ENCODE measurements at regions not wholly inside any gene's neighbourhood (a gene's known extent, or its start where the extent isn't known, plus 50 kb on each side); places are given as distances from the start of the nearest gene placed in this dataset.
A peak's percentile ranks its signal among the peaks of the same experiment; 100 is the strongest.
"Not testable (repeated sequence)": the region's sequence is repeated elsewhere in the genome, so short reads cannot be mapped to it uniquely, and the experiment has no call there.

DNA sequence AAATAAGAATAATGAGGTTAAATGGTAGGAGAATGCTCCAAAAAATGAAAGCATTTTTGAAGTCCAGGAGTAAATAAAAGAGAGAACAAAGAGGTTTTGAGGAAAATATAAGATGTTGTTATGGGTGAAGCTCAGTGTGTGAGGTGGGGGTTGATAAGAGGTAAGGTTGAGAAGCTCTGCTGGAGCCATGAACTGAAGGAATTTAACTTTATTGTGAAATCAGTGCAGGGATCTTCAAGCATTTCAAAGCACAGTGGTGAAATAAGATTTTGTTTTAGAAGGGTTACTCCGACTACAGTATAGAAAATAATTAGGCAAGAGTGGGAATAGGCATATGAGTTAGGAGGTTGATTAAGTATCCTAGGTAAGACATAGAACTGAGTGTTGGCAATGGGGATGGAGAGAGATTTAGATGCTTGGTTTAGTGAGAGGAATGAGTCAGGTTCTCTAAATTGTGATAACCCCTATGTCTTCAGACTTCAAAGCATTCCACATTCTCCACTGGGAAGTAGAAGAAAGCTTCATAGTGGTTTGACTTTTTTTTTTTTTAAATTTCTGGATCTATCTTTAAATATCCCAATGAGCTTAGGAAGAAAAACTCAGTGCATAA, 403.2 kb downstream of the AASDHPPT start:
- no peak for DNase-seq (ENCODE audit: low read depth in 4 of 4, low spot score in 3 of 4)

DNA sequence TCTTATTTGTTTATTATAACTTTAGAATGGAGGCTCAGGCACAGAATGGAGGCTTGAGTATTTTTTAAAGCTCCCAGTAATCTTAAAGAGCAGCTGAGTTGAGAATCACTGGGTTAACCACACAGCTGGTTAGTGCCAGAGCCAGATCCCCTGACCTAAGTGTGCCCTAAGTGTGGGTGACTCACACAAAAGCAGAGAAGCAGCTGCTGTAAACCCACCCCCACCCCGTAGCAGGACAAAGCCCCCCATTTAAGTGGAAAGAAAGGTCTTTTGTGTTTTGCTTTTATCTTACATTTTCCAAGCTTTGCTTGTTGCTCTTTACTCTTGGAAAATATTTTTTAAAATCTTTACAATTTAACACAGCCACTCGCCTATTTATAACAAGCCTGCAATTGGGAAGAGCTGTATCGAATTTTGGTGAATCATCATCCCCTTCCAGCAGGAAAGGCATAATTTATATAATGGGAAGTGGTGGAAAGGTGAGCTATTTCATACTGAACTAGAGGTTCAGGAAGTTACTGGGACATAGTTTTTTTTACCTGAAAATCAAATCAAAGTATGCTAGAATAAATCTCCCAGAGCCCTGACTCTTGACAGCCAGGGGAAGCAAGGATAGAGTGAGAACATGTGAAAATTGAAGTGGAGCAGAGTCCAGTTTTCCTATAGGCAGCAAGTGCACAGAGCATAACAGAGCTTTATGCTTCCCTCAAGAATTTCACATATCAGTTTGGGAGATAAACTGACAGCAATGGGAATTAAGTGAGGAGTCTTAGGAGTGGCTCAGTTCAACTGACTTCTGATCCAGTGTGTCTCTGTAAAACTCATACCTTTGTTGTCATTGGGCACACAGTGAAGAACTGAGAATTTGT, 405.7 kb downstream of the AASDHPPT start:
- DNase-seq (ENCODE audit: low read depth in 4 of 4, low spot score in 3 of 4): no peak

DNA sequence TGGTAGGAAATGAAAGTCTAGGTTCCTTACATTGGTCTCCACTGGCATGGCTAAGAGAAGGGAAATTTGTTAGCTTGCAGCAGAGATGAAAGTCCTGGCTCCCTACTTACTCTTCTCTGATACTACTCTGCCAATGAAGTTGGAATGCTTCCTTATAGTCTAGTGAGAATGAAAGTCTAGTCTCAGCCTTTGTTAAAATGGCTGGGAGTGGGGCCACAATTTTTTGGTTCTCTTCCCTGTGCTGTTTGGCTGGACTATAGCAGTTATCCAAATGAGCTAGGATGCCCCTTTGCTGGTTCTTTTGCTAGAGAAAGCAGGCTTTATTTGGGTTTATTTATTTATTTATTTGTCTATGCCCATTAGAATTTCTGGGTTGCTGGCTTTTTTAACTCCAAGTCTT, 414.3 kb downstream of the AASDHPPT start:
- DNase-seq (ENCODE audit: low read depth in 4 of 4, low spot score in 3 of 4): no peak

DNA sequence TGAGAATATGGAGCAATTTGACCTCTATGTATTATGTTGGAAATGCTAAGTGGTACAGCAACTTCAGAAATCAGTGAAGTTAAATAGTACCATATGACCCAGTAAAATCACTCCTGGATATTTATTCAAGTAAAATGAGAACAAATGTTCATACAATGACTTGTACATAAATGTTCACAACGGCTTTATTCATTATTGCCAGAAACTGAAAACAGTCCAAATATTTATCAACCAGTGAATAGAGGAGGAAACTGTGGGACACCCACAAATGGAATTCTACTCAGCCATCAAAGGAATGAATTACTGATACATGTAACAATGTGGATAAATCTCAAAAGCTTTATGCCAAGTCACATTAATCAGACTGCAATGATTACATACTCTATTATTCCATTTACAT, 416.3 kb downstream of the AASDHPPT start:
- DNase-seq (ENCODE audit: low read depth in 4 of 4, low spot score in 3 of 4): no peak

DNA sequence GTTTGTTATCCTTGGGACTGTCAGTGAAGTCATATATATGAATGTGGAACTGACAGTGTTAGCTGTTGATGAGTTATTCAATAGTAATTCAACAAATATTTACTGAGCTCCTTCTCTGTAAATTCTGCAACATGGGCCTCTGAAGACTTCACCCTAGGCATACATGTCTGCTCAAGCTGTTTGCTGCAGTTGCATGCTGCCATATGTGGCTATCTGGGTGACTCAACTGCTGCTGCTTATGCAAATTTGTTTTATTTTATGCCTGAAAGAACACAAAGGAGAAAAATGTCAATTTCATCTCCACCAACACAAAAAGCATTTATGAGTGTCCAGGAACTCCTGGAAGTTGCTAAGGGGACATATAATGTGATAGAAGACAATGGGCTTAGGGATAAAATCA, 417.6 kb downstream of the AASDHPPT start:
- no peak for DNase-seq (ENCODE audit: low read depth in 4 of 4, low spot score in 3 of 4)

DNA sequence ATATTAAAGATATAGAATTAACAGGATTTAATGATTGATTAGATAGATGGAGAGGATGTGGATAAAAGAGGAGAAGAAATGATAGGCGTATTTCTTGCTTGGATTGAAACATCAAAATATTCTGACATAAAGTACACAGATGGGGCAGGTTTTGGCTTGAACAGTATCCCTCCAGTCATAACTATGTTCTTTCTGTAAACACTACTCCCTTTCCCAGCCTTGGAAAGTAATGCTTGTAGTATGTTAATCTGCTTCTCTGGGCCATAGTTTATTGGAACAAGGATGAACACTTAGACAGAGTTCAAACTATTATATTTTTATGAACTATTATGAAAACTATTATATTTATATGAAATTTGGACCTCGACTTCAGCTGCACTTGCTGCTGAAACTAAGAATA, 419.2 kb downstream of the AASDHPPT start:
- DNase-seq (ENCODE audit: low read depth in 4 of 4, low spot score in 3 of 4): no peak

DNA sequence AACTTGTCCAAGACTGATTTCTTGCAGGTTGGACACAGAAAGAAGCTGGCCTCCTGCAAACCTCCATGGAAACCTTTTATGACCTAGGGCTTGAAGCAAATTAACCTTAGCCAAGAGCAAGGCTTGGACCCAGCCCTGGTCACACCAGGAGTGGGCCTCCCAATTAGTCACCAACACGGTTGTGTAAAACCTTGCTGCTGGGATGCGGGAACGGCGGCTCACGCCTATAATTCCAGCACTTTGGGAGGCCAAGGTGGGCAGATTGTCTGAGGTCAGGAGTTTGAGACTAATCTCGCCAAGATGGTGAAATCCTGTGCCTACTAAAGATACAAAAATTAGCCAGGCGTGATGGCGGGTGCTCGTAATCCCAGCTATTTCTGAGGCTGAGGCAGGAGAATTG, 419.9 kb downstream of the AASDHPPT start:
- no peak for DNase-seq (ENCODE audit: low read depth in 4 of 4, low spot score in 3 of 4)

DNA sequence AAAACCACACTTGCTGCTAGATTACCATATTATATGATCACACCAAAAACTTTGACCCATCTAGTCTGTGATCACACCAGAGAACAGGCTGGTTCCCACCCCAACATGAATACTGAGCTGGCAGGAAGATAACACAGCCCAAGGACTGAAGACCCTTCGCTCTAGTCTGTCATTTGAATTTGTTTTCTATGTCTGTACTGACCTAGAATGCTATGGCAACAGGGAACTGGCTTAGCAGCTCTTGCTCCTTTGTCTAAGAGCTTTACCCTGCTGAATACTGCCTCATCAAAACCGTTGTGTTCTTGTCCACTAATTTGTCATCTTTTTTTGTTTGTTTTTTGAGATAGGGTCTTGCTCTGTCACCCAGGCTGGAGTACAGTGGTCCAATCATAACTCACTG, 420.4 kb downstream of the AASDHPPT start:
- no peak for DNase-seq (ENCODE audit: low read depth in 4 of 4, low spot score in 3 of 4)

DNA sequence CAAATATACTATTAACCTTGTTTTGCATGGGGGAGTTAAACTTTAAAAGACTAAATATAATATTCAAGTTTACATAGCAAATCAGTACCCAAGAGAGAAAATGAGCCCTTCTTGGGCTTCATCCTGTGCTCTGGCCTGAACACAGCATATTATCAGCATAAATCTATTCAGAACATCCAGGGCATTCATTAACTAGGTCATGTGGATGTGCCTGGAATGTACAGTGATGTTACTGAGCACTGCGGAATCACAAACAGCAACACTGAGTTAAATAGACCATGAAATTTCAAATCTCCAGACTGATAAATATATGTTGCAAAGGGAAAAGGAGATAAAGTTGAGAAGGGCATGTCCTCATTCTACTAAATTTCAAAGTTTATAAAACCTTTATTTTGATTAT, 426.4 kb downstream of the AASDHPPT start:
- DNase-seq (ENCODE audit: low read depth in 4 of 4, low spot score in 3 of 4): peak in 2 of 4 donors; percentile 18 to 19

DNA sequence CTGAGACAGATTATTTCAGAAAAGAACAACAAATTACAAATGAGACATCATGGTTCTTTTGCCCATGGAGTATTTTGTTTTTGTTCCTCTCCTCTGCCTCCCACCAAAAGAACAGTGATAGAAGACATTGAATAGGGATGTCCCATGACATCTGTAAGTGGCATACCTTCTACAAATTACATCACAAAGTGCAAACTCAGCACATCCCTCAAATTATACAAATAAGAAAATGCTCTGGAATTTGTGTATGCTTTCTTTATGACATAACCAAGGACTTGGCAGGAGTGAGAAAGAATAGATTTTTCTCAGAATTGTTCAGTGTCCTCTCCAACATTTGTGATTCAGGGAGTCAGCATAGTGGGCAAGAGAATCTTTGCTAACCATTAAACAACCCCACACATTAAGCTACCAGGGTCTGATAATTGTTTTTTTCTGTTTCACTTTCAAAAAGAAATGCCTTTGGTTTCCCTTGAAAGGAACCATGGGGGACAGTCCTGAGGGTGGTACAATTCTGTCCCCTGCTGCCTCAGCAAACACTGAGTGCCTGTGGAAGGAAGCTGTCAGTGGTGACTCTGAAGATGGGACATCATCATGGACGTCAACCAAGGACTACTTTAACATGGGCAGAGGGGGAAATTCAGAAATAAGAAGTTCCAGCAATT, 430.3 kb downstream of the AASDHPPT start:
- no peak for DNase-seq (ENCODE audit: low read depth in 4 of 4, low spot score in 3 of 4)

DNA sequence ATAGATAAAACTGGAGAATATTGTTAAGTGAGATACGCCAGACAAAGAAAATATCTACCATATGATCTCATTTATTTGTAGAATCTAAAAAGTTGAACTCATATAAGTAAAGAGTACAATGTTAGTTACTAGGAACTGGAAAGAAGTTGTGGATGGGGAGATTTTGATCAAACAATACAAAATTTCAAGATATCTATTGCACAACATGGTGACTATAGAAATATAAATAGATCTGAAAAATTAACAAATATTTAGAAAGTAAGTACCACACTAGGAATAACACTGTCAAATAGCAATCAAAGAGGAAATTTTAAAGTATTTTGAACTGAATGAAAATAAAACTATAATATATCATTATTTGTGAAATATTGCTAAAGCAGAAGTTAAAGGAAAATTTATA, 437.2 kb downstream of the AASDHPPT start:
- no peak for DNase-seq (ENCODE audit: low read depth in 4 of 4, low spot score in 3 of 4)

DNA sequence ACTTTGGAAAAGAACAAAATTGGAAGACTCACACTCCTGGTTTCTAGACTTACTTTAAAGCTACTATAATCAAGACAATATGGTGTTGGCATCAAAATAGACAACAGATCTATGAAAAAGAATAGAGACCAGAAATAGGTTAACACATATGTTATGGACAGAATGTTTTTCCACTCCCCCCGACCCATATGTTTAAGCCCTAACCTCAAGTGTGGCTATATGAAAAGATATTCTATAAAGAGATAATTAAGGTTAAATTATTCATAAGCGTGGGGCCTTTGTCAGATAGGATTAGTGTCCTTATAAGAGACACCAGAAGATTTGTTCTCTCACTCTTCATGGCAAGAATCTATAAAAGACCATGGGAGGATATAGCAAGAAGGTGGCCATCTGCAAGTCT, 440.0 kb downstream of the AASDHPPT start:
- no peak for DNase-seq (ENCODE audit: low read depth in 4 of 4, low spot score in 3 of 4)

DNA sequence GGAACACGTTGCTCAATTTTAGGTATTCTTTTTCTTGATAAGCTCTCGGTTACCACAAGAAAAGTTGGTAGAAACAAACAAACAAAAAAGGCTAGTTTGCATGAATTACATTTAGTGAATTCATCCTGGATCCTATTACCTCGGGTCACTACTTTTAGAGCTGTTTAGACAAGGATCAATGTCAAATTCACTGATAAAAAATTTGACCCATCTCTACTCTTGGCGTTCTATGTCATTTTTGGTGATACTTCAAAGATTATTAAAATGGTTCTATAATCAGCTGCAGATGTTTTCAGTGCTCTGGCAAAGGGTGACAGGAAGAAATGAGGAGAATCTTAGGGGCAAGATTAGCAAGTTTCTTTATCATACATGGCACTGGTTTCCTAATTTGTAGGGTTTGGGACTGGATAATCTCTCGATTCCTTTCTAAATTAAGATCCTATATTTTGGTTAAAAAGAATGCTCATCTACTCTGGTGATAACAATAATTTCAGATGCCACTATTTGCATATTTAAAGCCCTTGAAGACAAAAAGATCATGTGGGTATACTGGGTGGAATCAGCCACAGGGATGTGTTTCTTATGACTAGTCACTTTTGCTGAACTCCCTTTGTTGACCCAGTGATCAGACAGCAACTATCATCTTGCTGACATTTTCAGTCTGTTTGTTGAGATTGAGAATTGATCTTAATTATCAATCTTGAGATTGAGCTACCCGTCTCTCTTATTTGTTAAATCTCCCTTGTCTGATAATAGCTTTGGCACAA, 442.9 kb downstream of the AASDHPPT start:
- DNase-seq (ENCODE audit: low read depth in 4 of 4, low spot score in 3 of 4): no peak

DNA sequence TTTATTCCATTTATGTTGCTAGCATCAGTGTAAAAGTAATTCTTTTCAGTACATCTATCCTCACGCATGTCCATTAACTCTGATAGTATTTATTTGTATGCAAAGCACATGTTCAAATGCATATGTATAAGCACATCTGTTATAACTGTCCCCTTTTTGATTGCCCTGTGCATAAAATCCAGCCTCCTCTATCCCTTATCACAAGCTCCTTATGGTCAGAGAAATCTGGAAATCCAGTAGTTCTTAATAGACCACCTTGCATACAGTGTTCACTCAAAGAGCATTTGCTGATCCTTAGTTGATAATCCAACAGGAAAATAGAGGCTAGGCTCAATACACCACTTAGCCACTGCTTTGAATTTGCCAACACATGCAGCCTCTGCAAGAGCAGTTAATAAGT, 443.5 kb downstream of the AASDHPPT start:
- no peak for DNase-seq (ENCODE audit: low read depth in 4 of 4, low spot score in 3 of 4)

DNA sequence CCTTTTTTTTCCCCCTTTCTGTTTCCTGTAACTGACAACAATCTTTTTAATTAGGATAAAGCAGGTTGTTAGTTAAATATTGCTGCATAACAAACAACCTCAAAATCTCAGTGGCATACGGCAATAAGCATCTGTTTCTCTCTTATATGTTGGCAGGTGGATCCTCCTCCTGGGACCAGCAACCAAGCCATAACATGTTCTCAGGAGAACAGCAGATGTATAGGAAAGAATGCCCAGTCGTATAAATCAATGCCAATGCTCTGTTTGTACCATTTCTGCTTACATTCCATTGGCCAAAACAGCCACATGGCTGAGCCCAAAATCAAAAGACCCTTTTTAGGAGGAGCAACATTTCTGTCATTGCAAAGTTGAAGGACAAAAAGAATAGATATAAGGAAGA, 445.7 kb downstream of the AASDHPPT start:
- no peak for DNase-seq (ENCODE audit: low read depth in 4 of 4, low spot score in 3 of 4)

DNA sequence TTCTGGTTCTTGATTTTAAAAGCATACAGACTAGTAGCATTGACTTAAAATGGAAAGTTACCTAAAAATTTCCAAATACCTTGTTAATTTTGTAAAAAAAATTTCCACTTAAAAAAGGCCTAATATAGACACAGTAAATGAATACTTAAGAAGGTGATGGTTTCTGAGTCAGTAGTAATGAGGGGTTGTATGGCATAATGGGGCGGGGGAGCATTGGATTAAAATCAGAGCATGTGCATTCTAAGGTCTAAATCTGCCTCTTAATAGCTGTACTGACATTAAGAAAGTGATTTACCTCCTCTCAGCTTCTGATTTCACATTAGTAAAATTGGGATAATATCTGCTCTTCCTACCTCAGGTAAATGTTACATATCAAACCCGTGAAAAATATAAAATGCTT, 446.5 kb downstream of the AASDHPPT start:
- no peak for DNase-seq (ENCODE audit: low read depth in 4 of 4, low spot score in 3 of 4)

DNA sequence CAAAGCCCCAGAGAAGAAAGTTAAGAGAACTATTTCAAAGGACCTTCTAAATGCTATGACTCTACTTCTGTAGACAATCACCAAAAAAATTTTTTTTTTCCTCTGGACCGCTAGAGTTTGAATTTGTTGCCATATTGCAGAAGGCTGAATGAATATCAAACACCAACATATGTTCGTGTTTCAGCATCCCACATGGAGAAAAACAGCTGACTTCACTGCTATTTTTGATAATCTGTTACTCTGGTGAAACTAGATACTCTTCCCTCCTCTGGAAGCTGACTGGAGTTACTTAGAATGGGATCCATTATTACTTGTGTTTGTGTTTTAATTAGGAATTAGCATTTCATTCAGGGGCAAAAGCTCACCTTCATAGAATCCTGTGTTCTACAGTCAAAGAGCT, 447.0 kb downstream of the AASDHPPT start:
- no peak for DNase-seq (ENCODE audit: low read depth in 4 of 4, low spot score in 3 of 4)

DNA sequence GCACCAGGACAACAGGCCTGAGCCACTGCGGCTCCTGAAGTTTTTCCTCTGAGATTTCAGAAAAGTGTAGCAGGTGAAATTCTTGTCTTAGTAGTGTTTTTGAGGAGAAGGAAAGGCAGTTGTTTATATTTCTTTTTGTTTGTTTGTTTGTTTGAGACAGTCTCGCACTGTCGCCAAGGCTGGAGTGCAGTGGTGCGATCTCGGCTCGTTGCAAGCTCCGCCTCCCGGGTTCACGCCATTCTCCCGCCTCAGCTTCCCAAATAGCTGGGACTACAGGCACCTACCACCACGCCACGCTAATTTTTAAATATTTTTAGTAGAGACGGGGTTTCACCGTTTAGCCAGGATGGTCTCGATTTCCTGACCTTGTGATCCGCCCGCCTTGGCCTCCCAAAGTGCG, 454.2 kb downstream of the AASDHPPT start:
- DNase-seq (ENCODE audit: low read depth in 4 of 4, low spot score in 3 of 4): not testable (repeated sequence)

DNA sequence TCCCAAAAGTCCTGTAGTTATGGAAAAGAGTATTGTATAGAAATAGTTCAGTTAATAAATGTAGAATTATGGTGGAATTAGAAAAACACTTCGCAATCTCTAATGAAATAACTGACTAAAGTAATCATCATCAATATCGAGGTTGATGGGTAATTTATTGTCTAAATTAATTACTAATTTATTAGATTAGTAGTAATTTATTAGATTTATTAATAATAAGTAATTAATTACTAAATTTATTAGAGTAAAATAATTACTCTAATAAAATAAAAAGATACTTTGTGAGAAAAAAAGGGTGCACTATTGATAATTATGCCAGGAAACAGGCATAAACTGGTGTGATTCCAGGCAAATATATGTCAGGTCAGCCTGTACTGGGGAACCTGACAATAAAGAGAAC, 455.6 kb downstream of the AASDHPPT start:
- DNase-seq (ENCODE audit: low read depth in 4 of 4, low spot score in 3 of 4): no peak

DNA sequence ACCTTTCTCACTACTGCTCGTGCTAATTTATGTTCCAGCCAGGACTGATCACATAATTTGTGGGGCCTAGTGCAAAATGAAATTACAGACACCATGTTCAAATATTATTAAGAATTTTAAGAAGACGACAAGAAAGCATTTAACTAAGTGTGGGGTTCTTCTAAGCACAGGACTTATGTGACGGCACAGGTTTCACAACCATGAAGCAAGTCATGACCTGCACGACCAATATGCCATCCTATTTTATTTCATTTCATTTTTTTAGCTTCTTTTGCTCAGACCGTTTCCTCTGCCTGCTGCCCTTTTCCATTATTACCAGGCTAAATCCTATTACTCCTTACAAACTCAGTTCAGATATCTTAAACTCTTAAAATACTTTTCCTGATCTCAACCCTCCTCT, 462.5 kb downstream of the AASDHPPT start:
- no peak for DNase-seq (ENCODE audit: low read depth in 4 of 4, low spot score in 3 of 4)

DNA sequence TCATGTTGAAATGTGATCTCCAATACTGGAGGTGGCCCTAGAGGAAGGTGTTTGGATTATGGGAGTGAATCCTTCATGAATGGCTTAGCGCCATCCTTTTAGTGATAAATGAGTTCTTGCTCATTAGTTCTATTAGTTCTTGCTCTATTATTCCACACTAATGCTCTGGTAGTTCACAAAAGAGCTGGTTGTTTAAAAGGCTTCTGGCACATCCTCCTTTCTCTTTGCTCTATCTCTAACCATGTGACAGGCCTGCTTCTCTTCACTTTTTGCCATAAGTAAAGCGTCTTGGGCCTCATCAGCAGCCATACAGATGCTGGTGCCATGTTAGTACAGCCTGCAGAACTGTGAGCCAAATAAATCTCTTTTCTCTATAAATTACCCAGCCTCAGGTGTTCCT, 469.9 kb downstream of the GUCY1A2 start:
- no peak for DNase-seq (ENCODE audit: low read depth in 4 of 4, low spot score in 3 of 4)

Data from right renal pelvis (tissue), 4 donors.